Testis (tissue), 2 donors: ENCODE measurements at regions not wholly inside any gene's neighbourhood (a gene's known extent, or its start where the extent isn't known, plus 50 kb on each side); places are given as distances from the start of the nearest gene placed in this dataset.

ENCODE experiments used
- CTCF ChIP-seq, 3 experiments: fragments of 450-650 bp in 2 of 3; fragments of 200-600 bp in 1 of 3; sonication (generic) in 1 of 3; IDR thresholded peaks; one replicate each; pipeline ENCODE4 v1.5.1; 2016 to 2019; ENCODE audit warnings: antibody characterized with exemption in 3 of 3, mild to moderate bottlenecking in 2 of 3, moderate library complexity in 1 of 3
- POLR2A ChIP-seq: fragments of 450-650 bp; IDR thresholded peaks from one replicate; pipeline ENCODE4 v1.6.1; 2017; ENCODE audit warnings: antibody characterized with exemption, mild to moderate bottlenecking, moderate library complexity

DNA sequence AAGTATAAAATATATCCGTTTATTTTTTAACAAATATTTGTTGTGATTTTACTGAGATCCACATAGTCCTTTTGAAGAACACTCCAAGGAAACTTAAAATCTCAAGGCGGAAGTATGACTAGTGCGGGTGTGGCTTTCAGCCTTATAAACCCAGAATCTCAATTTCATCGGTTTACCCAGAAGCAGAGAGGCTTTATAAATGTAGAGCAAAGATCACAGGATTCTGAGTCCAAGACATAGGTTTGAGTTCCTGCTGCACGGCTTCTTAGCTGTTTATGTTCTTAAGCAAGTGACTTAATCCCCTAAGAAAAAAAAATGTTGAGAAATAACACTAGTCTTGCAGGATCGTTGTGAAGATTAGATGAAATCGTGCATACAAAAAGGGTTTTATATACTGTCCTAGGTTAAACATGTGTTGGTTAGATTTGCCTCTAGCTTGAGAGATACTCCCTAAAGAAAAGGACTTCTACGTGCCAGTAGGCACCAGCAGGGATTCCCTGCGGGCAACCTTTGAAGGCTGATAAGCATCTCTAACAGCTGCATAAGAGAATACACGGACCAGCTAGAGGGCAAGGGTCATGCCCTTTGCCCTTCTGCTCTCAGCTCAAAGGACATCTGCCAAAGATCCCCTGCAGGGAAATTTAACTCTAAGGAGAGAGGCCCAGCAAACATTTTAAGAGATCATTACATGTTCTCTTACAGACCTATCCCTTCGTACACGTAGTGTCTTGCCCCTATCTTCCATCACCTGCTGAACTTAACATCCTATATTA lies 130.4 kb upstream of the MIR17HG start:
- no peak for TF ChIP-seq CTCF (IDR thresholded peaks at IDR 0.05)
- TF ChIP-seq POLR2A: no peak
